ENCODE measurements at regions not wholly inside any gene's neighbourhood (a gene's known extent, or its start where the extent isn't known, plus 50 kb on each side); places are given as distances from the start of the nearest gene placed in this dataset.

- DNase-seq, result no peak
Observed at GRCh38 chr20:17790296-17790695, 90.5 kb downstream of the BANF2 start.

DNA sequence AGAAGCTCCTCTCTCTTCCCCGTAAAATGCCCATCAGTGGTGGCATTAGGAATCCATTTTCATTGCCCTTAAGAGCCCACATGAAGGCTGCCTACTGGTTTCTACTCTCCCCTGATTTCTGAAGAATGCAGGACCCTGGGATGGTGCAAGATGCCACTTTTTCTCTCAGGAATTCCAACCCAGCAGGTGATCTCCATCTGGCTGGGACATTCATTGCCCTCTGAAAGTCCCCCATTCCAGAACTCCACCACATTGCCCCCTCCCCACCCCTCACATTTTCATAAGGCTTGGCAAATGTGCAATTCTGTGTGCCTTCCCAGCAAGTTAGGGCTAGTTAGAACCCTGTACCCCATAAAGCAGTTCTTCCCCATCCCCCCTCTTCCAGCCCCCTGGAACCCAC is 88.0 kb downstream of the BANF2 start:
- no peak for DNase-seq

DNA sequence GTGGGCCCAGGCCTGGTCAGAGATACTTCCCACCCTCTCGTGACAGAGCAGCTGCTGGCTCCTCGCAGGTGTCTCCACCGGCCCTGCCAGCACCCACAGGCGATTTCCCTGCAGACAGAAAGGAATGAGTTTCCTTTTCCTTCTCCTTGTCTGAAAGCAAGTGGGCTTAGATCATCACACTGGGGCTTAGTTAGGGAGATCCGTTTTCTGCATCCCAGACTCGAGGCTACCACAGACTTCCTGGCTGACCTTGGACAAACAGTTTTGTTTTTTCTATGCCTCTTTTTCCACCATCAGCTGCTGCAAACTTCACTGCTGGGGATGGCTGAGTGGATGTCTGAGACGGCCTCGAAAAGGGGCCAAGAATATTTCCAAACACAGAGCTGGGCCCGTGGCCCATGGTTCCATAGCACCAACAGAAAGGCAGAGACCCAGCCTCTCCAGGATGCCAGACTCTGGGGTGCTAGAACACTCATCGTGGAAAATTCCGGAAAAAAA is 86.5 kb downstream of the BANF2 start:
- peak; percentile 57 for DNase-seq
